Sigmoid colon (tissue), 6 donors: ENCODE measurements at regions not wholly inside any gene's neighbourhood (a gene's known extent, or its start where the extent isn't known, plus 50 kb on each side); places are given as distances from the start of the nearest gene placed in this dataset.

ENCODE experiments used
- DNase-seq: peaks from one replicate; pipeline ENCODE4 v3.0.0-alpha.2; 2019
- H3K27ac ChIP-seq, 4 donors: fragments of 200-600 bp; sonication (generic); one replicate each; pipeline ENCODE4 v1.5.1; 2016 to 2019; ENCODE audit warnings: mild to moderate bottlenecking in 1 of 4
- H3K27me3 ChIP-seq, 3 donors: fragments of 200-600 bp; sonication (generic); one replicate each; pipeline ENCODE4 v1.5.1; 2019; ENCODE audit warnings: mild to moderate bottlenecking in 1 of 3
- H3K36me3 ChIP-seq, 4 donors: fragments of 200-600 bp; sonication (generic); one replicate each; pipeline ENCODE4 v1.5.1; 2016 to 2019
- H3K4me1 ChIP-seq, 4 donors: fragments of 200-600 bp; sonication (generic); one replicate each; pipeline ENCODE4 v1.5.1; 2017 to 2019
- H3K4me3 ChIP-seq, 4 donors: fragments of 200-600 bp; sonication (generic); one replicate each; pipeline ENCODE4 v1.5.1; 2017 to 2019; ENCODE audit warnings: mild to moderate bottlenecking in 2 of 4, moderate library complexity in 1 of 4
- H3K9me3 ChIP-seq, 4 donors: fragments of 200-600 bp in 3 of 4; sonication (generic) in 3 of 4; one replicate each; pipeline versions ENCODE4 v1.5.1 to v1.6.1; 2013 to 2019
- CTCF ChIP-seq, 4 experiments: fragments of 450-650 bp in 3 of 4; fragments of 200-600 bp in 1 of 4; IDR thresholded peaks; one replicate each; pipeline ENCODE4 v1.5.1; 2016 to 2019; ENCODE audit warnings: antibody characterized with exemption in 4 of 4, mild to moderate bottlenecking in 3 of 4, moderate library complexity in 2 of 4
- EP300 ChIP-seq, 4 donors: sonication (generic); formaldehyde crosslinking; IDR thresholded peaks; one replicate each; pipeline ENCODE4 v1.6.1; 2017; ENCODE audit warnings: antibody characterized with exemption in 4 of 4
- POLR2A ChIP-seq, 2 donors: fragments of 450-650 bp; IDR thresholded peaks; one replicate each; pipeline ENCODE4 v1.6.1; 2016; ENCODE audit warnings: antibody characterized with exemption in 2 of 2, mild to moderate bottlenecking in 2 of 2, moderate library complexity in 2 of 2
- POLR2AphosphoS5 ChIP-seq, 4 donors: sonication (generic); formaldehyde crosslinking; IDR thresholded peaks; one replicate each; pipeline ENCODE4 v1.6.1; 2017; ENCODE audit warnings: antibody characterized with exemption in 4 of 4
- WGBS, 2 donors: extraction: QIAGEN DNeasy Blood & Tissue Kit; methylation state at CpG; one replicate each; pipeline ENCODE4 v1.1.7; 2013; 5-methylcytosine and 5-hydroxymethylcytosine counted together
- intact Hi-C: fragments of 100-400 bp; cut with DNase I; formaldehyde crosslinking; loops from one replicate; pipeline ENCODE4 v1.15.1; 2023
- donor health status: healthy with polysubstance abuse.
- donor health status: healthy.

- H3K36me3 ChIP-seq = no peaks in the 10 kb centered on the region
- H3K27me3 ChIP-seq = no peaks in the 10 kb centered on the region
- H3K27ac ChIP-seq = no peak overlapping the region
- intact Hi-C loops = no loop called here
- H3K4me1 ChIP-seq = no peaks in the 10 kb centered on the region
- no peaks in the 10 kb centered on the region for H3K9me3 ChIP-seq
- TF ChIP-seq POLR2A (IDR thresholded peaks at IDR 0.05) (no peak), EP300 (IDR thresholded peaks at IDR 0.05) (no peak), CTCF (IDR thresholded peaks at IDR 0.05) (no peak), POLR2AphosphoS5 (IDR thresholded peaks at IDR 0.05) (no peak)
- no peak overlapping the region for H3K4me3 ChIP-seq
- no peak for DNase-seq
- WGBS, 2 donors = 20 to 50% methylated on average over 3 of the region's 3 CpGs
Observed at GRCh38 chr3:26247712-26248111, 374.9 kb upstream of the LRRC3B start.

GRCh38 chr3:26252001-26252400, 370.6 kb upstream of the LRRC3B start:
- intact Hi-C loops = no loop called here
- Histone ChIP-seq H3K4me3 (no peak overlapping the region), H3K27ac (no peak overlapping the region), H3K4me1 (no peaks in the 10 kb centered on the region), H3K9me3 (peaks cover 0 to 2% (median 0%) of the 10 kb centered on the region in 4 donors), H3K27me3 (no peaks in the 10 kb centered on the region), H3K36me3 (no peaks in the 10 kb centered on the region)
- 91 to 92% methylated on average over 4 of the region's 4 CpGs for WGBS, 2 donors
- TF ChIP-seq POLR2AphosphoS5 (IDR thresholded peaks at IDR 0.05) = no peak
- TF ChIP-seq POLR2A (IDR thresholded peaks at IDR 0.05) = no peak
- TF ChIP-seq CTCF (IDR thresholded peaks at IDR 0.05) = no peak
- TF ChIP-seq EP300 (IDR thresholded peaks at IDR 0.05) = no peak
- no peak for DNase-seq

- Histone ChIP-seq H3K36me3 (no peaks in the 10 kb centered on the region), H3K27ac (no peak overlapping the region), H3K27me3 (no peaks in the 10 kb centered on the region), H3K9me3 (peaks cover 0 to 2% (median 0%) of the 10 kb centered on the region in 4 donors), H3K4me3 (no peak overlapping the region), H3K4me1 (peaks cover 0 to 14% (median 9%) of the 10 kb centered on the region in 4 donors)
- DNase-seq = no peak
- WGBS, 2 donors = 94 to 96% methylated on average over 3 of the region's 3 CpGs
- TF ChIP-seq CTCF (IDR thresholded peaks at IDR 0.05) (no peak), POLR2AphosphoS5 (IDR thresholded peaks at IDR 0.05) (no peak), POLR2A (IDR thresholded peaks at IDR 0.05) (no peak), EP300 (IDR thresholded peaks at IDR 0.05) (no peak)
- intact Hi-C loops = no loop called here
Observed at GRCh38 chr3:26256224-26256623, 366.3 kb upstream of the LRRC3B start.

- WGBS, 2 donors = 88% methylated on average over 3 of the region's 3 CpGs
- Histone ChIP-seq H3K4me3 (no peak overlapping the region), H3K27me3 (no peaks in the 10 kb centered on the region), H3K36me3 (no peaks in the 10 kb centered on the region), H3K27ac (no peak overlapping the region), H3K4me1 (peaks cover 0 to 14% (median 9%) of the 10 kb centered on the region in 4 donors), H3K9me3 (peaks cover 0 to 2% (median 0%) of the 10 kb centered on the region in 4 donors)
- no peak for DNase-seq
- TF ChIP-seq EP300 (IDR thresholded peaks at IDR 0.05) = no peak
- intact Hi-C loops = no loop called here
Observed at GRCh38 chr3:26259176-26259575, 363.4 kb upstream of the LRRC3B start.

- Histone ChIP-seq H3K4me3 (no peak overlapping the region), H3K27ac (no peak overlapping the region), H3K4me1 (peaks cover 0 to 14% (median 9%) of the 10 kb centered on the region in 4 donors), H3K9me3 (no peaks in the 10 kb centered on the region), H3K27me3 (no peaks in the 10 kb centered on the region), H3K36me3 (no peaks in the 10 kb centered on the region)
- intact Hi-C loops = no loop called here
- WGBS, 2 donors = 27 to 59% methylated on average over 1 of the region's 1 CpG
- DNase-seq = no peak
- TF ChIP-seq CTCF (IDR thresholded peaks at IDR 0.05) (no peak), POLR2A (IDR thresholded peaks at IDR 0.05) (no peak), EP300 (IDR thresholded peaks at IDR 0.05) (no peak), POLR2AphosphoS5 (IDR thresholded peaks at IDR 0.05) (no peak)
Observed at GRCh38 chr3:26260139-26260538, 362.4 kb upstream of the LRRC3B start.
